Stimulated activated CD8-positive, alpha-beta memory T cell treated with anti-CD3 and anti-CD28 coated beads, Interleukin-12 subunit alpha, Interleukin-12 subunit beta, amount 100 ng/mL, for 1 hour (primary cell): ENCODE measurements at regions not wholly inside any gene's neighbourhood (a gene's known extent, or its start where the extent isn't known, plus 50 kb on each side); places are given as distances from the start of the nearest gene placed in this dataset.
"Not testable (repeated sequence)": the region's sequence is repeated elsewhere in the genome, so short reads cannot be mapped to it uniquely, and the experiment has no call there.

Source experiments
- DNase-seq: peaks from one replicate; pipeline ENCODE4 v3.0.0-alpha.2; 2020; ENCODE audit warnings: low read depth

DNA sequence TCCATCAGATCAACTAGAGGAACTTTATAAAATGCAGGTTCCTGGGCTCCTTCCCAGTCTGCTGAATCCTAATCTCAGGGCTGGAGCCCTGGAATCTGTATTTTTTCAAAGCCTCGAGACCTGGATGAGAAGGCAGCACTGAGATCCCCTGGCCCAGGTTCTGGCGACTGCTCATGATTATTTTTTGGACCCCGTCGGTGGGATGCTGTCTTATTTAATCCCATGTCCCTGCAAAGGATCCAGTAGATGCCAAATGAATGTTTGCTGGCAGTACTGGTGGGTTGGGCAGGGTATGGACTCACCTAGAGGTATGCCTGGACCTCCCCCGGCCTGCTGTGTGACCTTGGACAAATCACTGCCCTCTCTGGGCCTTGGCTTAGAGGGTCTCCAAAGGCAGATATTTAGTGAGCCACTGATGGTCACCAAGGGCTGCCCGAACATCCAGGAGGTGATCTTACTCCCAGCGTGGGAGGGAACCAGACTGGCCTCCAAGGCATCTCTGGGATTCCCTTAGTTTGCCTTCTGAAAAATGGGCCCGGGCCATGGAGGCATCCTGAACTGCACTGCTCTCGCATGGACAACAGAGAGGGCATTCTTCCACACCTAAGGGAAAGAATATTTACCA is 91.6 kb upstream of the RUNX3 start:
- DNase-seq = no peak

GRCh38 chr1:25020851-25021590 is 90.9 kb upstream of the RUNX3 start:
- no peak for DNase-seq

DNA sequence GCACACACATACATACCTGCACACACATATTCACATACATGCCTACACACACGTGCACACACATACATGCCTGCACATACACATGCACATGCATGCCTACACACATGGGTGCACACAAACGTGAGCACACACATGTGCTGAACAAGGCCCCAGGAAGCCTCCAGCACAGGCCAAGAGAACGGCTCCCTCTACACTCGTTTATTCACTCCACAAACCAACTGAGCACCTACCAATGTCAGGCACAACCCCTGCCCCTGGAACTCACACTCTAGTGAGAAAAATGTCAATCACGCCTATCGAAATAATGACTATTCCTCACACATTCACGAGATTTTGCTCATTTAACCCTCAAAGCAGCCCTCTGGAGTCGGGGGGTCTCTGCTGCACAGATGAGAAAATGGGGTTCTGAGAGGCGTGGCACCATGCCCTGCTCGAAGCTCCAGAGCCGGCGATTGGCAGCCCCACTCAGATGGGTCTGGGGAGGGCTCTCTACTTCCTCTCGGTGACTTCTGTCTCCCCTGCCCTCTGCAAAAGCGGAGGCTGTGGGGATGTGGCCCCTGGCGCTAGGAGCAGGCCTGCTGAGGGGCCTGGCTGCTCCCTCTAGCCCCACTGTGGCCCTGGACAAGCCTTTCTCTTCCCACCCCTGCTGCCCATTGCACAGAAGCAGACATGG is 90.2 kb upstream of the RUNX3 start:
- no peak for DNase-seq

DNA sequence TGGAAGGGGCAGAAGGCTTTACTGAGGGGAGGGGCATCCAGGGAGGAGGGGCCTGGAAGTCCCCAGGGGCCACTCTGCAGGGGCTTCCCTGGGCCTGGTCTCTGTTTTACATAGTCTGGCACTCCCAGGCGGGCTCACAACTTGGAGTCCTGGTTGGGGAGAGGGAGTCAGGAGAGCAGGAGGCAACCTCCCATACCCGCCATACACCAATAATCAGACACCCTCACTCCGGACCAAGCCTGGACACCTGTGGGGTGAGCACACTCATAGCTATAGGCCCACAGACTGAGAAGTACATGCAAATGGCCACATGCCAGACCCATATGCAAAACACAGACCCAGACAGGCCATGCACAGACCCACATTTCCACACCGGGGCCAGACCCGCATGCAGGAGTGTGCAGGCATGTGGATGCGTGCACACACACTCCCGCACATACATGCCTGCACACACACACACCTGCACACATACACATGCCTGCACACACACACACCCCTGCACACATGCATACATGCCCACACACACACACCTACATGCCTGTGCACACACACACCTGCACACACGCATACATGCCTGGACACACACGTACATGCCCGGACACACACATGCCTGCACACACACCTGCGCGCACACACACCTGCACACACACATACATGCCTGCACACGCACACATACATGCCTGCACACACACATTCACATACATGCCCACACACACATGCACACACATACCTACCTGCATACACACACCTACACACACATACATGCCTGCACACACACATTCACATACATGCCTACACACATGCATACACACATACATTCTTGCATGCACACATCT is 89.5 kb upstream of the RUNX3 start:
- no peak for DNase-seq

DNA sequence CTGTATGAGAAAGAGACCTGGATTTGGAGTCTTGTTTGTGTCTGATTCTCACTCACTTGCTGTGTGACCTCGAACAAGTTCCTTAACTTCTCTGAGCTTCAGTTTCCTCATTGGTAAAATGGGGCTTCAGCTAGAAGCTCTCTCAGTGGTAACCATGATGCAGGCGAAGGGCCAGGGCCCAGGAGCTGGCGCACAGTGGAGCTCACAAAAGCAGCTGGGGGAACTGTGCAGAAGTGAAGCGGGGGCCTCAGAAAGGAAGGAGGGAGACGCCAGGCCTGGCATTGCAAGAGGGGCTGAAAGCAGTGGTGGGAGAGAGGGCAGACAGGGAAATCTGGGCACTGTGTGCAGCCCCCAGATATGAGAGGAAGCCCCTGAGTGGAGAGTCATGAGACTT is 88.9 kb upstream of the RUNX3 start:
- DNase-seq = no peak

- no peak for DNase-seq
These were observed 88.1 kb upstream of the RUNX3 start for GRCh38 chr1:25018110-25018735.

GRCh38 chr1:25017436-25018109 is 87.5 kb upstream of the RUNX3 start:
- no peak for DNase-seq

DNA sequence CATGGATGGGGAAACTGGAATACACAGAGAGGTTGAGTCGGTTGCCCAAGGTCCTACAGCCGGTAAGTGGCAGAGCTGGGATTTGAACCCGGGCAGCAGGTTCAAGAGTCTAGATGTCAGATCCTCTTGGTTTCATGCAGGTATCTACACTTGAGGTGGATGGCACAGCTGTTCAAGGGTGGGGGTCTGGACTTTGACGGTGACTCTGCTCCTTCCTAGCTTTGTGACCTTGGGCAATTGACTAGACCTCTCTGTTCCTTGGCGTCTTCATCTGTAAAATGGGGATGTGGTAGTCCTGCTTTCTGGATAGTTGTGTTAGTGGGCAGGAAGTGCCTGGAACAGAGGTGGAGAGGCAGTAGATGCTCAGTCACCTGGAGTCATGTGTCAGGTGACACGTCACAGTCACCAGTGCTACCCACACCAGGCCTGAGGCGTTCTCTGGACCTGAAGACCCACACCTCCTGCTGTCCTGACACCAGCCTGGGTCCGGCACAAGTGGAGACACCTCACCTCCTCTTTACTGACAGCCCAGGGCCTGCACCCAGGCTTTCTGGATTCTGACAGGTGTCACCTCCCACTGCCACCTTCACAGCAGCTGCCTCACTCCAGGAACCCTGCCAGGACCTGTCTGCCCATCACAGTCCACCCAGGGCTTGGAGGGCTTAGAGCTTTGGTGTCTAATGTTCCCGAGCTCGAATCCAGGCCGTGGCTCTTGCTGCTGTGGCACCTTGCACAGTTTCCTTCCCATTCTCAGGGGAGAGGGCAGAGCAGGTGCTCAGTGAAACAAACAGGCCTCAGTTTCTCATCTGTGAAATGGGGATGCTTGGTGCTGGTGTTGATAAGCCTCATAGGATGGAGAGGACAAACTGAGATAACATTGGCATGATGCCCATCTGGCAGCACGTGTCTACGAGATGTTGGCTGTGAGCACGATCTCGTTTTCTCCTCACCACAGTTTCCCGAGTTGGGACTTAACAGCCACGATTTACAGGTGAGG is 83.2 kb upstream of the RUNX3 start:
- DNase-seq = no peak

GRCh38 chr1:25011943-25012638 is 82.0 kb upstream of the RUNX3 start:
- no peak for DNase-seq

DNA sequence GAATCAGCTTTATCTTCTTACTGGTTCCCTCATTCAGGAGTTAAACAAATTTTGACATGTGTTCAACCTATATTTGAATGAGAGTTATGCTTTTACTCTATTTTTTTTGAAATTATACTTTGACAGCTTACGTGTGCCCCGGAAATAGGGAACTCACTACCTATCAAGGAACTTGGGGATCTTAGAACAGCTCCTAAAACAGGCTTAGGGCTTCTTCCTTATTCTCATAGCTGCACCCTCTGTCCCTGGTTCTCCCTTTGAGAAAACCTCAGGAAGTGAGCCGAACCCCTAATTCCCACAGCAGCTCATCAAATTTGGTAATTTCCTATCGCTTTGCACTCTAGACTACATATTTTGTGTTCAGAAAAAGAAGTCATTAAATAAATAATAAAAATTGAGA is 81.2 kb upstream of the RUNX3 start:
- DNase-seq = no peak

GRCh38 chr1:25009671-25010262 is 79.7 kb upstream of the RUNX3 start:
- DNase-seq = no peak

DNA sequence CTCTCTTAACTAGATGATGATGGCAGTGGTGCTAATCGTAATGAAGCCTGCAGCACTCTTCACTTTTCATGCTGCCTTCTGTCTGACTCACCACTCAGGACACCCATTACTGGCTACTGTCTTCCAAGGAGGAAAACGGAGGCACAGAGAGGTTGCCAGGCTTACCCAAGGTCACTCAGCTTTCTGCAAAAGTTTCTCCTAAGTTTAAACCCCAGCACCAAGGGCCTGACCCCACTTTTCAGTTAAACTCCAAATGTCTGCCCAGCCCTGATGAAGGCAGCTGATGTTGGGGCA is 78.1 kb upstream of the RUNX3 start:
- DNase-seq = no peak

GRCh38 chr1:25007390-25008191 is 77.5 kb upstream of the RUNX3 start:
- DNase-seq = not testable (repeated sequence)

DNA sequence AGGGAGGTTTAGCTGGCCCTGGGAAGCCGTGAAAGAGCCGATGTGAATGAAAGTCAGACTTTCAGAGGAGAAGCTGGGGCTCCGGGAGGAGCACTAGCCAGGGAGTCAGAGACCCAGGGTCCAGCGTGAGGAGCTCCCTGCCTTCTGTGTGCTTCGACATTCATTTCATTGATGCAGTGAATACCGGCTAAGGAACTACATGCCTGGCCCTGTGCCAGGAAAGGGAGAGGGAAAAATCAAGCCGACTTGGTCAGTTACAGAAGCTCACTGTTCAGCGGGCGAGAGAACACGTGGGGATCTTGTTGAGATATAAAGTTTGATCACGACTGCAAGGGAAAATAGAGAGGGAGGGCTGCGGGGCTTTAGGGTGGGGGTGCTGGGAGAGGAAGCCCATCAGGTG is 76.7 kb upstream of the RUNX3 start:
- no peak for DNase-seq

DNA sequence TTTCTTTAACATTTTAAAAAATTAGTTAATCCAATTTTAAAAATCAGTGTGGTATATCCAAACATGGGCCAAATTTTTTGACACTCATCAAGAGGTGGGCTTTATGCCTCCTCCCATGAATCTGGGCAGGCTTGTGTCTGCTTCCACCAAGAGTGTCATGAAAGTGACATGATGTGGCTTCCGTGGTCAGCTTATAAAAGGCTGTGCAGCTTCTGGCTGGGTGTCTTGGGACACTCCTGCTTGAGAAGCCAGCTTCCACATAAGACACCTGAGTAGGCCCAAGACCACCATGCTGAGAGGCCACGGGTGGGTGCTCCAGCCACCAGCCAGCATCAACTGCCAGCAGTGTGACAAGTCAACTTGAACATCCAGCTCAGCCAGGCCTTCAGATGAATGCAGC is 74.3 kb upstream of the RUNX3 start:
- no peak for DNase-seq

- no peak for DNase-seq
These were observed 73.5 kb upstream of the RUNX3 start for GRCh38 chr1:25003457-25004190.

- no peak for DNase-seq
These were observed 72.9 kb upstream of the RUNX3 start for GRCh38 chr1:25003000-25003399.
